Activated T-cell treated with anti-CD3 and anti-CD28 coated beads, Interleukin-2, amount 50 U/mL, for 1 hour (primary cell): ENCODE measurements at regions not wholly inside any gene's neighbourhood (a gene's known extent, or its start where the extent isn't known, plus 50 kb on each side); places are given as distances from the start of the nearest gene placed in this dataset.
"Not testable (repeated sequence)": the region's sequence is repeated elsewhere in the genome, so short reads cannot be mapped to it uniquely, and the experiment has no call there.

Source experiments
- DNase-seq: peaks from one replicate; pipeline ENCODE4 v3.0.0-alpha.2; 2020

DNA sequence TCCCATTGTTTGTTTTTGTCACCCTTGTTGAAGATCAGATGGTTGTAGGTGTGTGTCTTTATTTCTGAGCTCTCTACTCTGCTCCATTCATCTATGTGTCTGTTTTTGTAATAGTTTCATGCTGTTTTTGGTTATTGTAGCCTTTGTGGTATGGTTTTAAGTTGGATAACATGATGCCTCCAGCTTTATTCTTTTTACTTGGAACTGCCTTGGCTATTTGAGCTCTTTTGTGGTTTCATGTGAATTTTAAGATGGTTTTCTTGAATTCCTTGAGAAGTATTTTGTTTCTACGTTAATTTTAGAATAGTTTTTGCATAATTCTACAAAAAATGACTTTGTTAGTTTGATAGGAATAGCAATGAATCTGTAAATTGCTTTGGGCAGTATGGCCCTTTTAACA, 170.0 kb upstream of the IGFBP3 start:
- DNase-seq: no peak

GRCh38 chr7:46089281-46089680, 168.2 kb upstream of the IGFBP3 start:
- DNase-seq: no peak

- not testable (repeated sequence) for DNase-seq
Observed at GRCh38 chr7:46088486-46088885, 167.4 kb upstream of the IGFBP3 start.

DNA sequence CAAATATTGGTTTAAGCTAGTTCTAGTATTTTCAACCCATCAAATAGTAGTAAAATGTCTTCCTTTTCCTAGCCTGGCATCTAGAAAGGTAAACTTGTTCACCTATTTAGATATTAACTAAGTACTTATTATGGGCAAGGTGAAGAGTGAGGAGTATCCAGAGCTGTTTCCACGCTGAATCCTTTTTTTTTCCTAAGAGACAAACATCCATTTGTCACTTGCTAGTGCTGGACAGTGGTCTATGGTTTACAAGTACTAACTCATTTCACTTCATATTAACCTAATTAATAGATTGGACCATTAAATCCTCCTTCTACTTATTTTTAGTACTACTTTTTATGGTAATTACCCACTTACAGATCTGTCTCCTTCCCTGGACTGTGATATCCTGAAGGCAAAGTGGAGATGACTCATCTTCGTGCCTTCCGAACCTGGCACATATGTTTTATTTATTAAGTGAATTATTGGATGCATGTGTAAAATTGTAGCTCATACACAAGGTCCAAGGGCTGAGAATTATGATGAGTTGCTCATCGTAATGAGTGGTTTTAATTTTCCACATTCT, 159.6 kb upstream of the IGFBP3 start:
- DNase-seq: no peak

DNA sequence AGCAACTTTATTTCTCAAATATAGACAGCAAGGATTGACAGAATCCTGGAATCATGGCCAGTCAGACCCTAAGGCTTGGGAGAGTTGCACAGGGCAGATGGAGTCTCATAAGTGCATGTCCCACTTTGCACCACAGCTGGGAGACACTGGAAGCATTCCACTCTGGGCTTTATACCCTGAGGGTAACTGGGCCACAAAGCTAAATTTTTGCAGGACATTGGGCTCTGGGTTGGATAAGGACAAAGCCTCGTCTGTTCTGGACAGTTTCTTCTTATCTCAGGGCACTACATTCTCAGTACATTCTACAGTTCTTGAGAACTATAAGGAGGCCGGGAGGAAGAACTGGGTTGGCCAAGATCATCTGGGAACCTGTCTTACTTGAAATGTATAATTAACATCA, 158.3 kb upstream of the IGFBP3 start:
- DNase-seq: no peak

- no peak for DNase-seq
Observed at GRCh38 chr7:46076527-46076926, 155.5 kb upstream of the IGFBP3 start.

- DNase-seq: no peak
Observed at GRCh38 chr7:46072722-46073121, 151.7 kb upstream of the IGFBP3 start.

DNA sequence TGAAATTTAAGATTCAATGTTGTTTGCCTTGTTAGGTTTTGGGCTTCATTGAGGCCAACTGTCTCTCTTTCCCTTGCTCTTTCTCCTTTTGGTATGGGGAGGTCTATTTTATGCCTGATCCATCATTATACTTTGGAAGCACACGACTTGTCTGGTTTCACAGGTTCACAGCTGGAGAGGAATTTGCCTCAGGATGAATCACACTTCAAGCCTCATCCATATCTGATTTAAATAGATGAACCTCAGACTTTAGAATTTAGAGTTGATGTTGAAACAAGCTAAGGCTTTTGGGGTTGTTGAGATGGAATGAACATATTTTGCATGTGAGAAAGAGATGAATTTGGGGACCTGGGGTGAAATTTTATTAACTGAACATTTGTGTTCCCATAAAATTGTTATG, 150.5 kb upstream of the IGFBP3 start:
- no peak for DNase-seq

- no peak for DNase-seq
Observed at GRCh38 chr7:46071076-46071475, 150.0 kb upstream of the IGFBP3 start.

DNA sequence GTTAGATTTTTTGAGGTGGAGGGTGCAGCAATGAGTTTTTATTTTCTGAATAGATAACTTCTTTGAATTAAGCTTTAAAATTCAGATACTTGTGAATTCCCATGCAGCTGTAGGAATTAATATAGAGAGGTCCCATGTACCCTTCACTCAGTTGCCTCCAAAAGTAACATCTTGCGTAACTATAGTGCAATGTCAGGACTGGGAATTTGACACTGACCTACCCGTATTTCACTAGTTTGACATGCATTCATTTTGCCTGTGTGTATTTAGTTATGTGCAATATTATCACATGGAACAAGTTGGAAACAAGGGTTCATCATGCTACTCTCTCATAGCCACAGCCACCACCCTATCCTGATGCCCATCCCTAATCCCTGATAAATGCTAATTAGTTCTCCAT, 147.1 kb upstream of the IGFBP3 start:
- DNase-seq: no peak

GRCh38 chr7:46059308-46060020, 138.4 kb upstream of the IGFBP3 start:
- no peak for DNase-seq

DNA sequence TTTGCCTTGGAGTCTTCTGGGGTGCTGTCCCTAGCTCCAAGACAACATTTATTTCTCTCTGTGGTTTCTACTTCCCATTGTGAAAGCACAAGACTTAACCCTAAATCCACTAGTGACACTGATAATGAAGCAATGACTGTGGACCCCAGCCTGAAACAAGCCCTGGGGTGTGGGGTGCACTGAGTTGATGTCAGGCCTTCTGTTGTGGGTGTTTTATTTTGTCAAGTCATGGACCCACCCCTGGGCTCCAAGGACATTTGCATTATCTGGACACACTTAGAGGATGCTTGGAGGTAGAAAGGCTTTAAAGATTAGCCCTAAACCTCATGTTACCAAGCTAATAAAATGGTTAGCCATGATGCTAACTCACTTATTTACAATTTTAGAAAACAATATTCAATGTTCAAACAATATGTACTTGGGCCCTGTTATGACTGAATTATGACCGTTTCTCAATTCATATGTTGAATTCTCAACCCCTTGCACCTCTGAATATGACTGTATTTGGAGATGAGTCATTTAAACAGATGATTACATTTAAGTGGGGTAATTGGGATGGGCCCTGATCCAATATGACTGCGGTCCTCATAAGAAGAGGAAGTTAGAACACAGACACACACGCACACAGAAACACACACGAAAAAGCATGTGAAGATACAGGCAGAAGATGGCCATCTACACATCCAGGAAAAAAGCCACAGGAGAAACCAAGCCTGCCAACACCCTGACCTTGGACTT, 137.2 kb upstream of the IGFBP3 start:
- DNase-seq: no peak

GRCh38 chr7:46054915-46055314, 133.8 kb upstream of the IGFBP3 start:
- no peak for DNase-seq

GRCh38 chr7:46054272-46054671, 133.2 kb upstream of the IGFBP3 start:
- DNase-seq: no peak

DNA sequence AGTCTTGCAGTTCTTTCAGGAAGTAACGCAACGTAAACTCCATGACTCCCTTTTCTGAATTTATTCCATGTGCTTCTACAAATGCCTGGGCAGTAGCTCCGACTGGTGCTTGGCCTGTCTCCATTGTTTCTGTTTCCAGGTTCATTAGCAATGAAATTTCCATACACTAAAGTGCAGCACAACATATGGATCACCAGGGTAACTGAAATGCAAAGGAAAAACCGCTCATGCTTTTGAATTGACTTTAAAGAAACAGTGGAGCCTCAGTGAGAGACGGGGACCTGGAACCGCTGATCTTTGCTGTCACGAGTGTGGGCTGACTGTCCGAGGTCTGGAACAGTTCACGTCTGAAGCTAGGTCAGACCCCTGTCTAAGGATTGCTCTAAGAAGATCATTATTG, 126.5 kb upstream of the IGFBP3 start:
- DNase-seq: no peak

DNA sequence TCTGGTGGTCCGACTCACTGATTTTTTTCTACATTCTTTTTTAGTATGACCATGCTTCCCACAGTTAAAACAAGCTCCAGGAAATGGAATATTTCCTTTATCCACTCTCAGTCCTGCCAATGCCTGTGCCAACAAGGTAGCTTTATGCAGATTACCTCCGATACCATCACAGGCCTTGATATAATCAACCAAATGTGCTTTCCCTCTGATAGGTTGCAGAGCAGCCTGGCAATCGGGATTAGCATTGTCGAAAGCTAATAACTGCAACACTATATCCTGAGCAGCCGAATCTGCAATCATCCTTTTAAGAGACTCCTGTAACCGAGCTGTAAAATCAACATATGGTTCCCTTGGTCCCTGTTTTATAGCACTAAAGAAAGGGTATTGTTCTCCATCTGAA, 122.3 kb upstream of the IGFBP3 start:
- not testable (repeated sequence) for DNase-seq

- DNase-seq: not testable (repeated sequence)
Observed at GRCh38 chr7:46039813-46040212, 118.7 kb upstream of the IGFBP3 start.

DNA sequence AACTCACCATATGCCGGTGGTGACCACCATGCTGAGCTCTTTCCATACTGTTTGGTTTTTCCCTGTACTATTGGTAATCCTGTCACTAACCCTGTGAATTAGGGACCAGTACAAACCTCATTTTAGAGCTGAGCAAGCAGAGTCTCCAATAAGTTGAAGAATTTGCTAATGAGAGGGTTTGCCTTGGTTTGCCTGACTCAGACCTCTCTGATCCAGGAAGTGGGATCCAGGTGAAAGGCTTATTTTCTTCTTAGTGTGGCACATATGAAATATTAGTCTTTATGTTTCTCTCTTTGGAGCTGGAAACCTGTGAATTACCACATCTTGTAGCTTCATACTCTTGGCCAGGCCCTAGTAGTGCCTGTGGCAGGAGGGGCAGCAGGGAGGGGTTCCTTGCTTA, 114.1 kb upstream of the IGFBP3 start:
- DNase-seq: no peak

GRCh38 chr7:46034056-46034768, 113.1 kb upstream of the IGFBP3 start:
- no peak for DNase-seq

DNA sequence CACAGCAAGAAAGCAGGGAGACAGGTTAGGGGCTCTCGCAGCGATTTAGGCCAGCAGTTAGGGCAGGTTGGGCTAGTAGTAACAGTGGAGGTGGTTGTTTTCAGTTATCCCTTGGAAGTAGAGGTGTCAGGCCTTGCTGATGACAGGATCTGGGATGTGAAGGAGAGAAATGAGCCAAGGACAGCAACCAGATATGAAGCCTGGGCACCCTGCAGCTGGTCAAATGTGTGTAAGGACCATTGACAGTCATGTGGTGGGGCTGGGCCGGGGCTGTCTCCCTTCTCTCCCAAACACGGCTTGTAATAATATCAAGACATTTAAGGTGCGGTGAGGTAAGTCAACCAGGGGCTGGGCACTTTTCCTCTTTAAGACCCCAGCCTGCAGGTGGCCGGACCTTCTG, 112.5 kb upstream of the IGFBP3 start:
- no peak for DNase-seq

DNA sequence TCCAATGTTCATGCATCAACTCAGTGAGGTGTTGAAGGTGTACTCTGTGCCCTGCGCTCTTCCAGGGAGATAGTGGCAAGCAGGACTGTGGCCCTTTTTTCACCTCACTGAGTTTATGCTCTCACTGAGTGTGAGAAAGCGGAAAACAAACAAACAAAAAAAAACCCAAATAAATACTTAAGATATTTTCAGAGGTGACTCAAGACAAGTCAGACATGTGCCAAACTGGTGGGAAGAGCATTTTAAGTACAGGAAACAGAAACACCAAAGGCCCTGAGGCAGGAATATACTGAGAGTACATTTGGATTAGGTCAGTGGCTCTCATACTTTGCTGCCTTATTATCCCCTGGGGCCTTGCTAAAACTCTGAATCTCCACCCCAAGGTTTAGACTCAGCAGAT, 111.9 kb upstream of the IGFBP3 start:
- no peak for DNase-seq

DNA sequence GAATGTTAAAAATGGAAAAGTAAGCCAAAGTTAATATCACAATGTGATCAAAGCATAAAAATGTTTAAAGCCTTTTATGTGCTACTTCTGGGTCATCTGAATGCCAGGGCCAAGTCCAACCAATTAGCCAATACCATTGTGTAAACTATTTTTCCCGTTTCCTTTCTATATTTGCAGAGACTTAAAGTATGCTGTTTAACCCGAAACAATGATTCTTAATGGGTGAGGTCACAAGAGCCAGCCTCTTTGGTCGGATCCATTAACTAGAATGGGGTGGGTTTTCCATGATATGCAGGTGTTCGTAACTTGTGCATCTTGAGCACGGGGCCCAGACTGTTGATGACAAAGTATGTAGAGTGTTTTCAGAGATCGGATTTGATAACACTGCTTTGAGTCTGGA, 111.3 kb upstream of the IGFBP3 start:
- no peak for DNase-seq

DNA sequence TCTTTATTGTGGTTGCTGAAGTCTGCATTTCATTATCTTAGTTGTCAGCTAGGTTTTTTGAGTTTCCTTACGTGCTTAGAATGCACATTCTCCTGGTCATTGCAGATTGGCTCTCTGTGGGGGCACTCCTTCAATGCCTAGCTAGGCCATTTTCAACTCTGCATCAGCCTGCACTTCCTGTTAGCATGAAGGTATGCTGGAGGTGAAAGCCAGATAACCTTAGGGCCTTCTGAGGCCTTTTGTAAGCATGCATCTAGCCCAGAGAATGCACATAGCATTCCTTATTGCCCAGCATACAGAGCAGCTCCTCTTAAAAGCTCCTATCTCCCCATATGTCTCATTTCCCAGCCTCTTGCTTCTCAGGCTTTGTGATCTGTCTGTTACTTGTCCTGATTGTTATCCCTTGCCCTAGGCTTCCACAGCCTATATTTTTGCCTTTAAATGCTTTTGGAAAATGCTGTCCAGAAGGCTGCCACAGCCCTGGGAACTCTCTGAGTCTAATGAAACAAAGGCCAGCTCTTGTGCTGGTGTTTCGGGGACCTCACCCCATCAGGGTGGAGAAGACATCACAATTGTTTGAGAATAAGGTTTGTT, 108.1 kb upstream of the IGFBP3 start:
- DNase-seq: no peak
